ENCODE measurements at regions not wholly inside any gene's neighbourhood (a gene's known extent, or its start where the extent isn't known, plus 50 kb on each side); places are given as distances from the start of the nearest gene placed in this dataset.
"Not testable (repeated sequence)": the region's sequence is repeated elsewhere in the genome, so short reads cannot be mapped to it uniquely, and the experiment has no call there.

- DNase-seq, result no peak
Observed at GRCh38 chr10:78604286-78604685, 464.5 kb upstream of the ZMIZ1 start.

GRCh38 chr10:78604721-78605120 is 464.0 kb upstream of the ZMIZ1 start:
- DNase-seq, result no peak

- peak; percentile 52 for DNase-seq
Observed at GRCh38 chr10:78605800-78606350, 462.9 kb upstream of the ZMIZ1 start.

GRCh38 chr10:78606766-78607165 is 462.0 kb upstream of the ZMIZ1 start:
- DNase-seq, result not testable (repeated sequence)

- no peak for DNase-seq
Observed at GRCh38 chr10:78609976-78610375, 458.8 kb upstream of the ZMIZ1 start.

GRCh38 chr10:78613132-78613531 is 455.6 kb upstream of the ZMIZ1 start:
- DNase-seq, result no peak

GRCh38 chr10:78614267-78614666 is 454.5 kb upstream of the ZMIZ1 start:
- DNase-seq, result no peak

GRCh38 chr10:78614744-78615143 is 454.0 kb upstream of the ZMIZ1 start:
- no peak for DNase-seq

- no peak for DNase-seq
Observed at GRCh38 chr10:78616125-78616695, 452.6 kb upstream of the ZMIZ1 start.

GRCh38 chr10:78617115-78617514 is 451.7 kb upstream of the ZMIZ1 start:
- DNase-seq, result no peak

GRCh38 chr10:78617631-78618030 is 451.1 kb upstream of the ZMIZ1 start:
- DNase-seq, result no peak

- DNase-seq, result no peak
Observed at GRCh38 chr10:78618050-78618449, 450.7 kb upstream of the ZMIZ1 start.

GRCh38 chr10:78619115-78619851 is 449.5 kb upstream of the ZMIZ1 start:
- no peak for DNase-seq

GRCh38 chr10:78619896-78620295 is 448.9 kb upstream of the ZMIZ1 start:
- DNase-seq, result no peak

- DNase-seq, result no peak
Observed at GRCh38 chr10:78620985-78621799, 447.6 kb upstream of the ZMIZ1 start.

- DNase-seq, result peak; percentile 66
Observed at GRCh38 chr10:78623578-78624215, 445.1 kb upstream of the ZMIZ1 start.

- no peak for DNase-seq
Observed at GRCh38 chr10:78624791-78625190, 444.0 kb upstream of the ZMIZ1 start.

GRCh38 chr10:78626471-78626870 is 442.3 kb upstream of the ZMIZ1 start:
- no peak for DNase-seq

GRCh38 chr10:78627254-78627795 is 441.4 kb upstream of the ZMIZ1 start:
- DNase-seq, result no peak

GRCh38 chr10:78628976-78629375 is 439.8 kb upstream of the ZMIZ1 start:
- DNase-seq, result no peak

- DNase-seq, result no peak
Observed at GRCh38 chr10:78629773-78630172, 439.0 kb upstream of the ZMIZ1 start.

GRCh38 chr10:78630944-78631838 is 437.6 kb upstream of the ZMIZ1 start:
- DNase-seq, result no peak
